ENCODE measurements at regions not wholly inside any gene's neighbourhood (a gene's known extent, or its start where the extent isn't known, plus 50 kb on each side); places are given as distances from the start of the nearest gene placed in this dataset.

- TF ChIP-seq, protein P1, sequence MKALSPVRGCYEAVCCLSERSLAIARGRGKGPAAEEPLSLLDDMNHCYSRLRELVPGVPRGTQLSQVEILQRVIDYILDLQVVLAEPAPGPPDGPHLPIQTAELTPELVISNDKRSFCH (CRISPR knock-in tag; IDR thresholded peaks at IDR 0.05): no peak
- TF ChIP-seq, protein P1 (tag; IDR thresholded peaks at IDR 0.05): peak; percentile 61; the same call in 1 of the 2 replicates
- TF ChIP-seq SIN3A (IDR thresholded peaks at IDR 0.05; ENCODE audit: borderline replicate concordance in 2 of 2, control insufficient read depth in 1 of 2, low read depth in 2 of 2, low read length in 2 of 2) (peak in 1 of 2 experiments; percentile 31; a peak in 1 of 4 replicates), HMGN3 (IDR thresholded peaks at IDR 0.05; ENCODE audit: borderline replicate concordance, extremely low read depth, insufficient read length, low read depth, low read length) (peak; percentile 59), MCM7 (IDR thresholded peaks at IDR 0.05) (no peak), MECOM (CRISPR knock-in tag; IDR thresholded peaks at IDR 0.05) (0 out of 2 replicates have a peak, but pooled peaks have one; percentile 35), FOXM1 (IDR thresholded peaks at IDR 0.05; ENCODE audit: low read depth) (peak; percentile 85), FOXM1 (CRISPR knock-in tag; IDR thresholded peaks at IDR 0.05; ENCODE audit: low read depth) (no peak), ATF1 (CRISPR knock-in tag; IDR thresholded peaks at IDR 0.05) (no peak), ATF1 (tag; IDR thresholded peaks at IDR 0.05) (peak; percentile 84), FOXK2 (conservative IDR thresholded peaks at IDR 0.05 in 1 of 2, IDR thresholded peaks at IDR 0.05 in 1 of 2; ENCODE audit: low read depth in 2 of 2) (0 out of 4 replicates have a peak, but pooled peaks have one; percentile 9 to 19), CHAMP1 (IDR thresholded peaks at IDR 0.05) (peak; percentile 72; the same call in 1 of the 2 replicates), TEAD1 (CRISPR knock-in tag; IDR thresholded peaks at IDR 0.05) (peak in 1 of 2 experiments; percentile 51; a peak in 1 of 4 replicates)
- TF ChIP-seq, protein P2, sequence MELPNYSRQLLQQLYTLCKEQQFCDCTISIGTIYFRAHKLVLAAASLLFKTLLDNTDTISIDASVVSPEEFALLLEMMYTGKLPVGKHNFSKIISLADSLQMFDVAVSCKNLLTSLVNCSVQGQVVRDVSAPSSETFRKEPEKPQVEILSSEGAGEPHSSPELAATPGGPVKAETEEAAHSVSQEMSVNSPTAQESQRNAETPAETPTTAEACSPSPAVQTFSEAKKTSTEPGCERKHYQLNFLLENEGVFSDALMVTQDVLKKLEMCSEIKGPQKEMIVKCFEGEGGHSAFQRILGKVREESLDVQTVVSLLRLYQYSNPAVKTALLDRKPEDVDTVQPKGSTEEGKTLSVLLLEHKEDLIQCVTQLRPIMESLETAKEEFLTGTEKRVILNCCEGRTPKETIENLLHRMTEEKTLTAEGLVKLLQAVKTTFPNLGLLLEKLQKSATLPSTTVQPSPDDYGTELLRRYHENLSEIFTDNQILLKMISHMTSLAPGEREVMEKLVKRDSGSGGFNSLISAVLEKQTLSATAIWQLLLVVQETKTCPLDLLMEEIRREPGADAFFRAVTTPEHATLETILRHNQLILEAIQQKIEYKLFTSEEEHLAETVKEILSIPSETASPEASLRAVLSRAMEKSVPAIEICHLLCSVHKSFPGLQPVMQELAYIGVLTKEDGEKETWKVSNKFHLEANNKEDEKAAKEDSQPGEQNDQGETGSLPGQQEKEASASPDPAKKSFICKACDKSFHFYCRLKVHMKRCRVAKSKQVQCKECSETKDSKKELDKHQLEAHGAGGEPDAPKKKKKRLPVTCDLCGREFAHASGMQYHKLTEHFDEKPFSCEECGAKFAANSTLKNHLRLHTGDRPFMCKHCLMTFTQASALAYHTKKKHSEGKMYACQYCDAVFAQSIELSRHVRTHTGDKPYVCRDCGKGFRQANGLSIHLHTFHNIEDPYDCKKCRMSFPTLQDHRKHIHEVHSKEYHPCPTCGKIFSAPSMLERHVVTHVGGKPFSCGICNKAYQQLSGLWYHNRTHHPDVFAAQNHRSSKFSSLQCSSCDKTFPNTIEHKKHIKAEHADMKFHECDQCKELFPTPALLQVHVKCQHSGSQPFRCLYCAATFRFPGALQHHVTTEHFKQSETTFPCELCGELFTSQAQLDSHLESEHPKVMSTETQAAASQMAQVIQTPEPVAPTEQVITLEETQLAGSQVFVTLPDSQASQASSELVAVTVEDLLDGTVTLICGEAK (IDR thresholded peaks at IDR 0.05): 0 out of 2 replicates have a peak, but pooled peaks have one; percentile 8
- TF ChIP-seq, protein P2 (CRISPR knock-in tag; IDR thresholded peaks at IDR 0.05): no peak
Observed at GRCh38 chr2:215619022-215619958, 183.4 kb upstream of the FN1 start (continued).
